RWPE1 (cell line): ENCODE measurements at regions not wholly inside any gene's neighbourhood (a gene's known extent, or its start where the extent isn't known, plus 50 kb on each side); places are given as distances from the start of the nearest gene placed in this dataset.
A peak's percentile ranks its signal among the peaks of the same experiment; 100 is the strongest.

Source experiments
- CTCF ChIA-PET: fragments of 350-600 bp; sonication (Branson Sonifier 250); formaldehyde crosslinking; extraction: SDS; loops from one replicate; lab custom pipeline; 2021; lab: Yijun Ruan, JAX
- POLR2A ChIA-PET: fragments of 400-600 bp; formaldehyde crosslinking; extraction: SDS; loops from one replicate; lab custom pipeline; 2020; ENCODE audit warnings: antibody characterized with exemption; ENCODE audit not compliant: low non-redundant PET; lab: Yijun Ruan, JAX
- DNase-seq: peaks from one replicate; pipeline ENCODE4 v3.0.0; 2012; ENCODE audit warnings: low spot score
- H3K27ac ChIP-seq: fragments of 450-650 bp; 2 replicates; pipeline ENCODE4 v1.5.1; 2017
- TF ChIP-seq, protein P1 (sequence below): fragments of 450-650 bp; conservative IDR thresholded peaks from 2 replicates; pipeline ENCODE4 v1.5.1; 2017; ENCODE audit warnings: low read depth, mild to moderate bottlenecking

DNA sequence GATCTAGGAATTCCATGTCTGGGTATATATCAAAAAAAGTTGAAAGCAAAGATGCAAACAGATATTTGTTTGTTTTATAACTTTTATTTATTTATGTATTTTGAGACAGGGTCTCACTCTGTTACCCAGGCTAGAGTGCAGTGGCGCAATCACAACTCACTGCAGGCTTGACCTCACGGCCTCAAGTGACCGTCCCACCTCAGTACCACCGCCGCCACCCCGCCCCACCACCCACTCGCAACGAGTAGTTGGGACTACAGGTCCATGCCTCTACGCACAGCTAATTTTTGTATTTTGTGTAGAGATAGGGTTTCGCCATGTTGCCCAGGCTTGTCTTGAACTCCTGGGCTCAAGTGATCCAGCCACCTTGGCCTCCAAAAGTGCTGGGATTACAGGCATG is 66.5 kb upstream of the KTN1 start:
- TF ChIP-seq, protein P1, sequence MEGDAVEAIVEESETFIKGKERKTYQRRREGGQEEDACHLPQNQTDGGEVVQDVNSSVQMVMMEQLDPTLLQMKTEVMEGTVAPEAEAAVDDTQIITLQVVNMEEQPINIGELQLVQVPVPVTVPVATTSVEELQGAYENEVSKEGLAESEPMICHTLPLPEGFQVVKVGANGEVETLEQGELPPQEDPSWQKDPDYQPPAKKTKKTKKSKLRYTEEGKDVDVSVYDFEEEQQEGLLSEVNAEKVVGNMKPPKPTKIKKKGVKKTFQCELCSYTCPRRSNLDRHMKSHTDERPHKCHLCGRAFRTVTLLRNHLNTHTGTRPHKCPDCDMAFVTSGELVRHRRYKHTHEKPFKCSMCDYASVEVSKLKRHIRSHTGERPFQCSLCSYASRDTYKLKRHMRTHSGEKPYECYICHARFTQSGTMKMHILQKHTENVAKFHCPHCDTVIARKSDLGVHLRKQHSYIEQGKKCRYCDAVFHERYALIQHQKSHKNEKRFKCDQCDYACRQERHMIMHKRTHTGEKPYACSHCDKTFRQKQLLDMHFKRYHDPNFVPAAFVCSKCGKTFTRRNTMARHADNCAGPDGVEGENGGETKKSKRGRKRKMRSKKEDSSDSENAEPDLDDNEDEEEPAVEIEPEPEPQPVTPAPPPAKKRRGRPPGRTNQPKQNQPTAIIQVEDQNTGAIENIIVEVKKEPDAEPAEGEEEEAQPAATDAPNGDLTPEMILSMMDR: no peak
- CTCF ChIA-PET: interaction anchor here (0.5 kb wide), 1 partner anchor 11 kb away, joined by 8 read pairs; no protein-coding TSS in a partner anchor
- H3K27ac ChIP-seq: no peak overlapping the region

DNA sequence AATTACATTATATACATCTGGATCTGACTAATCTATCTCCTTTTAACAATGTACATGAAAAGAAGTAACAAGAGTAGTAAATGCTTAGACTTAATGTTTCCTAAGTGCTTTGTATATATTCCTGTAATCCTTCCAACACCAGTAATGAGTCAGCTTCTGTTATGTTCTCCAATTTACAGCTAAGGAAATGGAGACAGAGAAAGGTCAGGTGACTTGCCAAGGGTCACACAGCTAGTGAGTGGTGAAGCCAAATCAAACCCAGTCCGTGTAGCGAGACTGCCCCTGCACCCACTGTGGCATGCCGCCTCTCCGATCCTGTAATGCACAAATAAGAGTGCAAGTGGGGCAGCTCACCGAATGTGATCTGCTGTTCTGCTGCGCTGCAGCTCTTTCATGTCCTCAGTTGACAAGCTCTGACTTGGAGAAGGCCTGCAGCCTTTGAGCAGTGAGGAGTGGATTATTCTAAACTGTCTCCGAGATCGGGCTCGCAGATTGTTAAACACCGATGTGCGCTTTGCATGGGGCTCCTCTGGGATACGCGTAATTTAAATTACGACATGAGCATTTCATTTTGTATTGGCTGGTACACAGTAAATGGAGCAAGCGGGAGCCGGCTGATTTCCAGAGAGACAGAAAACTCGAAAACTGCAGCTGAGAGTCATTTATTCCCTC is 65.1 kb upstream of the KTN1 start:
- POLR2A ChIA-PET: no interaction called here
- DNase-seq: peak; percentile 48

More for the DNA sequence above, 66.5 kb upstream of the KTN1 start:
- POLR2A ChIA-PET: no interaction called here
- no peak for DNase-seq

DNA sequence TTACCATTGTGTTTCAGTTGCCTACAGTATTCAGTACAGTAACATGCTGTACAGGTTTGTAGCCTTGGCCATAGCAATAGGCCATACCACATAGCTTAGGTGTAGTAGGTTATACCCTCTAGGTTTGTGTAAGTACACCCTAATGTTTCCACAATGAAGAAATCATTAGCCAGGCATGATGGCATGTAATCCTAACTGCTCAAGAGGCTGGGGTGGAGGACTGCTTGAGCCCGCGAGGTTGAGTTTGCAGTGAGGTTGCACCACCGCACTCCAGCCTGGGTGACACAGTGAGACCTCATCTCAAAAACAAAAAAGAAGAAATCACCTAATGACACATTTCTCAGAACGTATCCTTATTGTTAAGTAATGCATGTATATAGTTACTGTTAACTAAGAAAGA is 63.2 kb upstream of the KTN1 start:
- CTCF ChIA-PET: no interaction called here
- DNase-seq: no peak
- no peak overlapping the region for H3K27ac ChIP-seq
- TF ChIP-seq, protein P1: no peak
- POLR2A ChIA-PET: no interaction called here

More for the DNA sequence above, 65.1 kb upstream of the KTN1 start:
- H3K27ac ChIP-seq: peak overlapping the region; percentile 76
- TF ChIP-seq, protein P1: no peak
- CTCF ChIA-PET: interaction anchor here (0.6 to 1.2 kb wide), 2 partner anchors 68 to 1387 kb away, joined by 4 to 5 read pairs; no protein-coding TSS in a partner anchor

DNA sequence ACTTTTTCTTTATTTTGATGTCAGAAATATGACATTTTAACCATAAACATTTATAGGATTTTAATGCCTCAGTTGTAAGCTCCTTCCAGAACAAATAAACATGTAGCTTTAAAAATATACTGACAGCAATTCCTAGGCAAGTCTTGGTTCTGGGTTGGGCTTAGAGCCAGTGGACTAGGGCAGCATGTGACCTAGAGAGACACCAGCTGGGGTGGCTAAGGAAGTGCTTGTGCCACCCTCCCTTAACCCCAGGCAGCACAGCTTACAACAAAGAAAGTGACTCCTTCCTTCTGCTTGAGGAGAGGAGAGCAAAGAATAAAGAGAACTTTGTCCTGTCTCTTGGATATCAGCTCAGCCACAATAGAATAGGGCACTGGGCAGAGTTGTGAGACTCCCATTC is 61.6 kb upstream of the KTN1 start:
- POLR2A ChIA-PET: no interaction called here
- CTCF ChIA-PET: interaction anchor here (0.5 to 0.6 kb wide), 2 partner anchors 34 to 279 kb away, joined by 3 to 4 read pairs; no protein-coding TSS in a partner anchor
- H3K27ac ChIP-seq: no peak overlapping the region
- no peak for DNase-seq
- TF ChIP-seq, protein P1: no peak

DNA sequence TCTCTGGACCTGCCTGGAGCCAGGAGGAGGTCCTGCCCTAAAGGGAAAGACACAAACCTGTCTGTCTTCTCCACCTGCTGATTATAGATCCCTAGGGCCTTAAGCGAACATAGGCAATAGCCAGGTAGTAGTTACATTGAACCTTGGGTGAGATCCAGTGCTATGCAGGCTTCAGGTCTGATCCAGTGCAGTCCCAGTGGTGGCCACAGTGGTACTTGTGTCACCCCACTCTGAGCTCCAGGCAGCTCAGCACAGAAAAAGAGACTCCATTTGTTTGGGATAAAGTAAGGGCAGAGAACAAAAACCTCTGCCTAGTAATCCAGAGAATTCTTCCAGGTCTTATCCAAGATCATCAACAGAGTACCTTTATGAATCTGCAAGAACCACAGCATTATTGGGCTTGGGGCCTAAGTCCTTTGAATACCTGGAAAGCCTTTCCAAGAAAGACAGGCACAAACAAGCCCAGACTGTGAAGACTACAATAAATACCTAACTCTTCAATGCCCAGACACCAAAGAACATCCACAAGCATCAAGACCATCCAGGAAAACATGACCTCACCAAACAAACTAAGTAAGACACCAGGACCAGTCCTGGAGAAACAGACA is 60.4 kb upstream of the KTN1 start:
- no peak for DNase-seq
- TF ChIP-seq, protein P1: no peak
- ChIA-PET POLR2A (no interaction called here), CTCF (interaction anchor here (0.6 kb wide), 1 partner anchor 74 kb away, joined by 3 read pairs; no protein-coding TSS in a partner anchor)
- no peak overlapping the region for H3K27ac ChIP-seq

DNA sequence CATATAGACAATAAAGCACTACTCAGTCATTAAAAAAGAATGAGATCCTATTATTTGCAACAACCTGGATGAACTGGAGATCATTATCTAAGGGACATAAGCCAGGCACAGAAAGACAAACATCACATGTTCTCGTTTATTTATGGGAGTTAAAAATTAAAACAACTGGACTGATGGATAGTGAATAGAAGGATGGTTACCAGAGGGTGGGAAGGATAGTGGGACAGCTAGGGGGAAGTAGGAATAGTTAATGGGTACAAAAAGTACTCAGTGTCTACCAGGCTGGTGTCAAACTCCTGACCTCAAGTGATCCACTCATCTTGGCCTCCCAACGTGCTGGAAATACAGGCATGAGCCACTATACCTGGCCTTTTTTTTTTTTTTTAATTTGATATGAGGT is 56.7 kb upstream of the KTN1 start:
- TF ChIP-seq, protein P1: no peak
- ChIA-PET POLR2A (no interaction called here), CTCF (interaction anchor here (0.6 to 0.9 kb wide), 2 partner anchors 12 to 460 kb away, joined by 3 to 4 read pairs; no protein-coding TSS in a partner anchor)
- no peak overlapping the region for H3K27ac ChIP-seq
- DNase-seq: no peak
